Liver (tissue), 8 donors: ENCODE measurements at regions not wholly inside any gene's neighbourhood (a gene's known extent, or its start where the extent isn't known, plus 50 kb on each side); places are given as distances from the start of the nearest gene placed in this dataset.

Source experiments
- DNase-seq: peaks from one replicate; pipeline ENCODE4 v3.0.0-alpha.2; 2017; ENCODE audit warnings: low spot score
- H3K27ac ChIP-seq, 2 donors: one replicate each; pipeline ENCODE4 v1.7.0; 2013; ENCODE audit warnings: inconsistent platforms in 2 of 2, low read length in 2 of 2, control low read depth in 1 of 2, low read depth in 1 of 2, mild to moderate bottlenecking in 1 of 2
- H3K27me3 ChIP-seq, 4 donors: one replicate each; pipeline versions ENCODE4 v1.6.1 to v1.7.0; 2013; ENCODE audit warnings: low read length in 3 of 4, inconsistent platforms in 1 of 4, mild to moderate bottlenecking in 1 of 4, moderate library complexity in 1 of 4; ENCODE audit not compliant: control insufficient read depth in 4 of 4, insufficient read depth in 4 of 4
- H3K36me3 ChIP-seq, 4 donors: one replicate each; pipeline versions ENCODE4 v1.6.1 to v1.7.0; 2013; ENCODE audit warnings: low read length in 3 of 4, mild to moderate bottlenecking in 3 of 4, low read depth in 1 of 4, moderate library complexity in 1 of 4; ENCODE audit not compliant: control insufficient read depth in 4 of 4, insufficient read depth in 3 of 4
- H3K4me1 ChIP-seq, 4 donors: one replicate each; pipeline versions ENCODE4 v1.6.1 to v1.7.0; 2013; ENCODE audit warnings: low read length in 3 of 4, mild to moderate bottlenecking in 3 of 4, moderate library complexity in 1 of 4; ENCODE audit not compliant: control insufficient read depth in 4 of 4, insufficient read depth in 4 of 4
- H3K4me3 ChIP-seq, 3 donors: one replicate each; pipeline versions ENCODE4 v1.6.1 to v1.7.0; 2013; ENCODE audit warnings: low read length in 3 of 3, control low read depth in 1 of 3, low read depth in 1 of 3, mild to moderate bottlenecking in 1 of 3
- H3K9ac ChIP-seq, 2 donors: one replicate each; pipeline ENCODE4 v1.7.0; 2013; ENCODE audit warnings: low read length in 2 of 2, mild to moderate bottlenecking in 2 of 2, moderate library complexity in 2 of 2, control low read depth in 1 of 2, low read depth in 1 of 2
- H3K9me3 ChIP-seq, 4 donors: one replicate each; pipeline versions ENCODE4 v1.6.1 to v1.7.0; 2013; ENCODE audit warnings: low read length in 3 of 4; ENCODE audit not compliant: control insufficient read depth in 4 of 4
- EGR1 ChIP-seq, 2 donors: IDR thresholded peaks; 2 replicates each; pipeline ENCODE4 v1.6.1; 2016 to 2018; ENCODE audit warnings: antibody characterized with exemption in 2 of 2, low read depth in 2 of 2
- FOXA1 ChIP-seq: IDR thresholded peaks from 2 replicates; pipeline ENCODE4 v1.6.1; 2016; ENCODE audit warnings: antibody characterized with exemption
- FOXA2 ChIP-seq: IDR thresholded peaks from 2 replicates; pipeline ENCODE4 v1.6.1; 2016; ENCODE audit warnings: antibody characterized with exemption
- GABPA ChIP-seq, 2 donors: IDR thresholded peaks in 1 of 2; conservative IDR thresholded peaks in 1 of 2; 2 replicates each; pipeline ENCODE4 v1.6.1; 2016; ENCODE audit warnings: antibody characterized with exemption in 2 of 2, mild to moderate bottlenecking in 1 of 2, moderate library complexity in 1 of 2
- HNF4A ChIP-seq, 2 donors: conservative IDR thresholded peaks; 2 replicates each; pipeline ENCODE4 v1.6.1; 2016; ENCODE audit warnings: antibody characterized with exemption in 2 of 2, mild to moderate bottlenecking in 2 of 2
- HNF4G ChIP-seq: IDR thresholded peaks from 2 replicates; pipeline ENCODE4 v1.6.1; 2016; ENCODE audit warnings: antibody characterized with exemption
- JUND ChIP-seq, 2 donors: IDR thresholded peaks; 2 replicates each; pipeline ENCODE4 v1.6.1; 2016; ENCODE audit warnings: antibody characterized with exemption in 2 of 2
- NR2F2 ChIP-seq: IDR thresholded peaks from 2 replicates; pipeline ENCODE4 v1.6.1; 2016; ENCODE audit warnings: antibody characterized with exemption
- RAD21 ChIP-seq, 2 donors: IDR thresholded peaks; 2 replicates each; pipeline ENCODE4 v1.6.1; 2016; ENCODE audit warnings: antibody characterized with exemption in 2 of 2, mild to moderate bottlenecking in 2 of 2
- RXRA ChIP-seq, 2 donors: IDR thresholded peaks; 2 replicates each; pipeline ENCODE4 v1.6.1; 2017 to 2018; ENCODE audit warnings: antibody characterized with exemption in 2 of 2, mild to moderate bottlenecking in 1 of 2
- SP1 ChIP-seq: IDR thresholded peaks from 2 replicates; pipeline ENCODE4 v1.6.1; 2018; ENCODE audit warnings: antibody characterized with exemption, mild to moderate bottlenecking
- TAF1 ChIP-seq: conservative IDR thresholded peaks from 2 replicates; pipeline ENCODE4 v1.6.1; 2016; ENCODE audit warnings: antibody characterized with exemption, mild to moderate bottlenecking
- YY1 ChIP-seq: IDR thresholded peaks from 2 replicates; pipeline ENCODE4 v1.6.1; 2016; ENCODE audit warnings: antibody characterized with exemption, mild to moderate bottlenecking
- WGBS: extraction: QIAGEN DNeasy Blood & Tissue Kit; methylation state at CpG from one replicate; pipeline ENCODE4 v1.1.7; 2013; 5-methylcytosine and 5-hydroxymethylcytosine counted together
- TF ChIP-seq, protein P1 (sequence below): IDR thresholded peaks from 2 replicates; pipeline ENCODE4 v1.6.1; 2016; ENCODE audit warnings: antibody characterized with exemption
- TF ChIP-seq, protein P2 (sequence below): IDR thresholded peaks from 2 replicates; pipeline ENCODE4 v1.6.1; 2016; ENCODE audit warnings: antibody characterized with exemption
- TF ChIP-seq, protein P3 (sequence below): IDR thresholded peaks from 2 replicates; pipeline ENCODE4 v1.6.1; 2016; ENCODE audit warnings: antibody characterized with exemption, mild to moderate bottlenecking
- TF ChIP-seq, protein P4 (sequence below): fragments of 150-350 bp; IDR thresholded peaks from 2 replicates; pipeline ENCODE4 v1.5.1; 2017; ENCODE audit warnings: improper control_type of control experiment, low read depth, low read length; ENCODE audit not compliant: missing input control
- donor health status: healthy.
- donor health status: healthy.
- donor health status: healthy.
- donor health status: healthy.
- donor health status: healthy.

DNA sequence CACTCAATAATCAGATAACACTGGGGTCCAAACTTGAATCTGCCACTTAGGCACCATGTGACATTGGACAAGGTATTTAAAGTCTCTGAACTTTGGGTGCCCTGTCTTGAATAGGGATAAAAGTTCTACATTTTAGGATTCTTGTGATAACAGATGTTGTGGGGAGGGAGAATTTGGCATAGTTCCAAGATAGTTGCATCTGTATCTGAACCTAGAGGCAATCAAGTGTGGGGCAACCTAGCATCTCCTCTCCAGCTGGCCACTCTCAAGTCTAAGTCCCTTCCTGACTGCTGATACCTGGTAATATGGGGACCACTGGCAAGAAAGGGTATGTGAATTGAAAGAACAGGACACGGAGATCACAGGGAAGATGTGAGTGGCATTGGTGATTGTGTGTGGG, 256.1 kb downstream of the FOXO1 start:
- Histone ChIP-seq H3K9ac (no peak overlapping the region), H3K4me3 (no peak overlapping the region), H3K9me3 (peaks cover 0 to 8% (median 0%) of the 10 kb centered on the region in 4 donors), H3K4me1 (peaks cover 0 to 1% (median 0%) of the 10 kb centered on the region in 4 donors), H3K36me3 (no peaks in the 10 kb centered on the region), H3K27ac (no peak overlapping the region), H3K27me3 (no peaks in the 10 kb centered on the region)
- 98% methylated on average over 1 of the region's 1 CpG for WGBS
- no peak for TF ChIP-seq NR2F2
- TF ChIP-seq, protein P1, sequence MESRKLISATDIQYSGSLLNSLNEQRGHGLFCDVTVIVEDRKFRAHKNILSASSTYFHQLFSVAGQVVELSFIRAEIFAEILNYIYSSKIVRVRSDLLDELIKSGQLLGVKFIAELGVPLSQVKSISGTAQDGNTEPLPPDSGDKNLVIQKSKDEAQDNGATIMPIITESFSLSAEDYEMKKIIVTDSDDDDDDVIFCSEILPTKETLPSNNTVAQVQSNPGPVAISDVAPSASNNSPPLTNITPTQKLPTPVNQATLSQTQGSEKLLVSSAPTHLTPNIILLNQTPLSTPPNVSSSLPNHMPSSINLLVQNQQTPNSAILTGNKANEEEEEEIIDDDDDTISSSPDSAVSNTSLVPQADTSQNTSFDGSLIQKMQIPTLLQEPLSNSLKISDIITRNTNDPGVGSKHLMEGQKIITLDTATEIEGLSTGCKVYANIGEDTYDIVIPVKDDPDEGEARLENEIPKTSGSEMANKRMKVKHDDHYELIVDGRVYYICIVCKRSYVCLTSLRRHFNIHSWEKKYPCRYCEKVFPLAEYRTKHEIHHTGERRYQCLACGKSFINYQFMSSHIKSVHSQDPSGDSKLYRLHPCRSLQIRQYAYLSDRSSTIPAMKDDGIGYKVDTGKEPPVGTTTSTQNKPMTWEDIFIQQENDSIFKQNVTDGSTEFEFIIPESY, result no peak
- TF ChIP-seq, protein P2, sequence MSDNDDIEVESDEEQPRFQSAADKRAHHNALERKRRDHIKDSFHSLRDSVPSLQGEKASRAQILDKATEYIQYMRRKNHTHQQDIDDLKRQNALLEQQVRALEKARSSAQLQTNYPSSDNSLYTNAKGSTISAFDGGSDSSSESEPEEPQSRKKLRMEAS, result no peak
- no peak for TF ChIP-seq JUND (IDR thresholded peaks at IDR 0.05)
- no peak for TF ChIP-seq RXRA (IDR thresholded peaks at IDR 0.05)
- TF ChIP-seq FOXA2, result no peak
- no peak for TF ChIP-seq RAD21 (IDR thresholded peaks at IDR 0.05)
- TF ChIP-seq SP1, result no peak
- TF ChIP-seq HNF4G, result no peak
- no peak for TF ChIP-seq FOXA1
- no peak for TF ChIP-seq TAF1
- no peak for TF ChIP-seq GABPA (IDR thresholded peaks at IDR 0.05 in 1 of 2, conservative IDR thresholded peaks at IDR 0.05 in 1 of 2)
- TF ChIP-seq YY1, result no peak
- TF ChIP-seq, protein P3, sequence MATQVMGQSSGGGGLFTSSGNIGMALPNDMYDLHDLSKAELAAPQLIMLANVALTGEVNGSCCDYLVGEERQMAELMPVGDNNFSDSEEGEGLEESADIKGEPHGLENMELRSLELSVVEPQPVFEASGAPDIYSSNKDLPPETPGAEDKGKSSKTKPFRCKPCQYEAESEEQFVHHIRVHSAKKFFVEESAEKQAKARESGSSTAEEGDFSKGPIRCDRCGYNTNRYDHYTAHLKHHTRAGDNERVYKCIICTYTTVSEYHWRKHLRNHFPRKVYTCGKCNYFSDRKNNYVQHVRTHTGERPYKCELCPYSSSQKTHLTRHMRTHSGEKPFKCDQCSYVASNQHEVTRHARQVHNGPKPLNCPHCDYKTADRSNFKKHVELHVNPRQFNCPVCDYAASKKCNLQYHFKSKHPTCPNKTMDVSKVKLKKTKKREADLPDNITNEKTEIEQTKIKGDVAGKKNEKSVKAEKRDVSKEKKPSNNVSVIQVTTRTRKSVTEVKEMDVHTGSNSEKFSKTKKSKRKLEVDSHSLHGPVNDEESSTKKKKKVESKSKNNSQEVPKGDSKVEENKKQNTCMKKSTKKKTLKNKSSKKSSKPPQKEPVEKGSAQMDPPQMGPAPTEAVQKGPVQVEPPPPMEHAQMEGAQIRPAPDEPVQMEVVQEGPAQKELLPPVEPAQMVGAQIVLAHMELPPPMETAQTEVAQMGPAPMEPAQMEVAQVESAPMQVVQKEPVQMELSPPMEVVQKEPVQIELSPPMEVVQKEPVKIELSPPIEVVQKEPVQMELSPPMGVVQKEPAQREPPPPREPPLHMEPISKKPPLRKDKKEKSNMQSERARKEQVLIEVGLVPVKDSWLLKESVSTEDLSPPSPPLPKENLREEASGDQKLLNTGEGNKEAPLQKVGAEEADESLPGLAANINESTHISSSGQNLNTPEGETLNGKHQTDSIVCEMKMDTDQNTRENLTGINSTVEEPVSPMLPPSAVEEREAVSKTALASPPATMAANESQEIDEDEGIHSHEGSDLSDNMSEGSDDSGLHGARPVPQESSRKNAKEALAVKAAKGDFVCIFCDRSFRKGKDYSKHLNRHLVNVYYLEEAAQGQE, result no peak
- TF ChIP-seq, protein P4, sequence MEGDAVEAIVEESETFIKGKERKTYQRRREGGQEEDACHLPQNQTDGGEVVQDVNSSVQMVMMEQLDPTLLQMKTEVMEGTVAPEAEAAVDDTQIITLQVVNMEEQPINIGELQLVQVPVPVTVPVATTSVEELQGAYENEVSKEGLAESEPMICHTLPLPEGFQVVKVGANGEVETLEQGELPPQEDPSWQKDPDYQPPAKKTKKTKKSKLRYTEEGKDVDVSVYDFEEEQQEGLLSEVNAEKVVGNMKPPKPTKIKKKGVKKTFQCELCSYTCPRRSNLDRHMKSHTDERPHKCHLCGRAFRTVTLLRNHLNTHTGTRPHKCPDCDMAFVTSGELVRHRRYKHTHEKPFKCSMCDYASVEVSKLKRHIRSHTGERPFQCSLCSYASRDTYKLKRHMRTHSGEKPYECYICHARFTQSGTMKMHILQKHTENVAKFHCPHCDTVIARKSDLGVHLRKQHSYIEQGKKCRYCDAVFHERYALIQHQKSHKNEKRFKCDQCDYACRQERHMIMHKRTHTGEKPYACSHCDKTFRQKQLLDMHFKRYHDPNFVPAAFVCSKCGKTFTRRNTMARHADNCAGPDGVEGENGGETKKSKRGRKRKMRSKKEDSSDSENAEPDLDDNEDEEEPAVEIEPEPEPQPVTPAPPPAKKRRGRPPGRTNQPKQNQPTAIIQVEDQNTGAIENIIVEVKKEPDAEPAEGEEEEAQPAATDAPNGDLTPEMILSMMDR, result no peak
- no peak for TF ChIP-seq EGR1 (IDR thresholded peaks at IDR 0.05; ENCODE audit: low read depth in 2 of 2)
- no peak for TF ChIP-seq HNF4A (conservative IDR thresholded peaks at IDR 0.05)
- no peak for DNase-seq

DNA sequence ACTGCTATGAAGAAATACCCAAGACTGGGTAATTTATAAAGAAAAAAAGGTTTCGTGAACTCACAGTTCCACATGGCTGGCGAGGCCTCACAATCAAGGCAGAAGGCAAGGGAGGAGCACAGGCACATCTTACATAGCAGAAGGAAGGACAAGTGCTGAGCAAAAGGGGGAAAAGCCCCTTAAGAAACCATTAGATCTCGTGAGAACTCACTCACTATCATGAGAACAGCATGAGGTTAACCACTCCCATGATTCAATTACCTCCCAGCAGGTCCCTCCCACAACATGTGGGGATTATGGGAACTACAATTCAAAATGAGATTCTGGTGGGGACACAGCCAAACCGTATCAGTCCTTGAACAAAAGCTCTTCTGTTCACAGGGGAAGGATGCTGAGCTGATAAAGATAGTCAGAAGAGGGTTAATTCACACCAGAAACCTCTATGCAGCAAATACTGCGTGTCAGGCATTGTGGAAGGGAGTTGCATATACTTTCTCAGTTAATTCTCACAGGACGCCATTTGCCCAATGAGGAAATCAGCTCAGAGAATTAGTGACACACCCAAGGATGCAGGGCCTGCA, 246.2 kb downstream of the FOXO1 start:
- WGBS, result 79% methylated on average over 6 of the region's 6 CpGs
- no peaks in the 10 kb centered on the region for H3K27me3 ChIP-seq
- H3K4me3 ChIP-seq, result no peak overlapping the region
- TF ChIP-seq HNF4A (conservative IDR thresholded peaks at IDR 0.05) (no peak), NR2F2 (no peak), SP1 (no peak), YY1 (no peak), FOXA2 (no peak), HNF4G (no peak), TAF1 (no peak), EGR1 (IDR thresholded peaks at IDR 0.05; ENCODE audit: low read depth in 2 of 2) (no peak), JUND (IDR thresholded peaks at IDR 0.05) (no peak)
- TF ChIP-seq, protein P4, result no peak
- TF ChIP-seq, protein P2, result no peak
- TF ChIP-seq, protein P3, result no peak
- no peak overlapping the region for H3K27ac ChIP-seq
- H3K9me3 ChIP-seq, result no peaks in the 10 kb centered on the region
- no peaks in the 10 kb centered on the region for H3K4me1 ChIP-seq
- no peak overlapping the region for H3K9ac ChIP-seq
- no peak for DNase-seq
- no peaks in the 10 kb centered on the region for H3K36me3 ChIP-seq
